HG03469 (cell line): ENCODE measurements at regions not wholly inside any gene's neighbourhood (a gene's known extent, or its start where the extent isn't known, plus 50 kb on each side); places are given as distances from the start of the nearest gene placed in this dataset.

Experiments
- ATAC-seq: cut with Tn5 transposase; IDR thresholded peaks from one replicate; pipeline ENCODE4 v1.9.1; 2021; ENCODE audit warnings: mild to moderate bottlenecking, moderate library complexity, moderate number of reproducible peaks; ENCODE audit not compliant: unreplicated experiment

GRCh38 chr6:56378966-56379585 lies 131.7 kb upstream of the COL21A1 start:
- no peak for ATAC-seq

DNA sequence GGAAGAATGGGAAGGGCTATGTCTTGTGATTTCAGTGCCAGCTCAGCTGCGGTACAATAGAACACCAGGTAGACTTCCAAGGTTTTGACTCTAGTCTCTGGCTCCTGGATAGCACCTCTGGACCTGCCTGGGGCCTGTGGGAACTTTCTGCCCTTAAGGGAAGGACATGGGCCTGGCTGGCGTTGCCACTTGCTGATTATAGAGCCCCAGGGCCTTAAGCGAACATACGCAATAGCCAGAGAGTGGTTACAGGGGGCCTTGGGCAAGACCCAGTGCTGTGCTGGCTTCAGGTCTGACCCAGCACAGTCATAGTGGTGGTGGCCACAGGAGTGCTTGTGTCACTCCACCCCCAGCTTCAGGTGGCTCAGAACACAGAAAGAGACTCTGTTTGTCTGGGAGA lies 131.1 kb upstream of the COL21A1 start:
- ATAC-seq = no peak

DNA sequence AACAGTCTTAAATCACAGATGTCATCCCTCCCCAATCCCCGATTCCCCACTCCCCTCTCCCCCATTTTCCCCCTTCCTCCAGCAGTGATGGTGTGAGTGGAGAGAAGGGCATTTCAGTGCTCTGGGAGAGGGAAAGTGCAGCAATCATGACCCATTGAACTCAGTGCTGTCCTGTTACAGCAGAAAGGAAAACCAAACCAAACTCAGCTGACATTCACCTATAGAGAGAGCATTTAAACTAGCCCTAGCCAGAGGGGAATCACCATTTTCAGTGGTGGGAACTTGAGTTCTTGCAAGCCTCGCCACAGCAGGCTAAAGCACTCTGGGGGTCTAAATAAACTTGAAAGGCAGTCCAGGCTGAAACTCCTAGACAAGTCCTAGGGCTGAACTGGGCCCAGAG lies 129.9 kb upstream of the COL21A1 start:
- no peak for ATAC-seq

GRCh38 chr6:56375806-56376205 lies 128.4 kb upstream of the COL21A1 start:
- ATAC-seq = no peak

- no peak for ATAC-seq
Observed at GRCh38 chr6:56374841-56375369, 127.5 kb upstream of the COL21A1 start.

GRCh38 chr6:56372406-56372995 lies 125.1 kb upstream of the COL21A1 start:
- ATAC-seq = no peak

DNA sequence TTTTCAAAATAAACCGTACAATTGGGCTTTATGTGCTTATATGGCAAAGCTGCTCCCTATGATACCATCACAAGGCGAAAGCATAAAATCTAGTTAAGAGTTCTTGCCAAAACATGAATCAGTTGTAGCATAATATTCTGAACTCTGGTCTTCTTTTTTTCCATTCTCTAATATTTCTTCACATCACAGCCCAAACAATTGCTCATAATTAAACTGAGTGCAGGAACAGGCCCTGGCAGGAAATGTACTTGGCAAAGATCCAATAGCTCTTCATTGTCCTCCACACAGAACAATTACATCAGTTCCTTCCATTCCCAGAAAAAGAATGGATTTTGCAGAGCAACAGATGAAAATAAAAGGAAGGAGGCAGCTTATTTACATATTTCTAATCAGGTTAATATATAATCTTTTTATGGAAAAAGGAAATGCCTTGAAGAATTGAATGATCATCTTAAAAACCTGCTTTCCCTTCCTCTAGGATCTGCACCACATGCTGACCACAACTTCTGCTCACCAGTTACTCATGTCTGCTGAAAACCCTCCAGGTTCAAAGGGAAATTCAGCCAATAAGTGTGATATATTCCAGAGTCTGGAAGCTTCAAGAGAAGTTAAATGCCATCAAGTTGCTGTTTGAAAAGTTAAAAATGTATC lies 123.3 kb upstream of the COL21A1 start:
- peak; percentile 80 for ATAC-seq

GRCh38 chr6:56370127-56370540 lies 122.8 kb upstream of the COL21A1 start:
- ATAC-seq = no peak

- ATAC-seq = no peak
Observed at GRCh38 chr6:56368491-56368890, 121.1 kb upstream of the COL21A1 start.

DNA sequence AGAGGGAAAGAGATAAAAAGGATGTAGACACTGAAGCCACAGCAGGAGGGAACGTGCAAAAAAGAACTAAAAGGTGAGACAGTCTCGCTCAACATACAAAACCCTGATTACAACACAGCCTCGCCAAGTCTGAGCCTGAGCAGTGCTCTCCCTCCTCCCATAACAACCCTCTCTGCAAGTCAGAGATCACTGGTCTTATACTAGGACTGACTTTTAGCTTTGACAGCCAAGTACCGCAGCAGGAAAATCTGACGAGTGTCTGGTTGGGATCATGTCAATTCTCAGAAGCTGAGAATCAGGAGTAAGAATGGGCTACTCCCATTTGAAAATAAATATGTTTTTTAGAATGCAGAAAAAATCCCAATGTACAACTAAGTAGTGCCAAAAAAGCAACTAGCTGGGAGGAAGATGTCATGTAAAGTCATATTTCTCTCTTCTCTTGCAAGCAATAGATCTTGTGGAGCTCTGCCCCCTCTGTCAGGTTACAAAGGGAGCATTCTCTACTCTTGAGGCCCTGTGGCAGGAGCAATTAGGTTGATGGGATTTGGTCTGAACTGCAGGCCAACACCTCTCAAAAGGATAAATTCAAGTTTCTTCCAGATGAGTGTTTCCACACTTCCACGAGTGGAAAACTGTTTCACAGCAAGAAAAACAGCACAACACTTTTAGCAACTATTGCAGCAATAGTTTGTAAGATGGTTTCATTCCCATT lies 118.9 kb upstream of the COL21A1 start:
- ATAC-seq = no peak

DNA sequence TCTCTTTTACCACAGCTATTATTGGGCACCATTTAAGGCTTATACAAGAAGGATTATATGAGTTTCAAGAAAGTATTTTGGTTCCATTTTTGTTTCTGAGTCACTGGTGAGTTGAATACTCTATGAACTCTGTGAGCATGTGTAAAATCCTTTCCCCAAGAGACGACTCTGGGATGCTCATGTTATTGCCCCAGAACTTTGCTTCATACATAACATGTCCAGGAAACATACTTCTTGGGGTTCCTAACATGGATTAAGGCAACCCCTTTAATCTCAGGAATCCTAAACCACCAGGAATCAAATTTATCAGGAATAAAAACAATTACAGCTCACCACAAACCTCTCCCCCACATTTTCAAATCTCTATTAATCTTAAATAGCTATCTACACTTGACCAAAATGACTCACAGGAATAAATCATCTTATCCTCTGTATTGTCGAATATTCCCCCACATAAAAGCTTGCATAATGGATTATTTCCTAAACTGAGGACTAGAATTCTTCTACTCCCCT lies 117.5 kb upstream of the COL21A1 start:
- ATAC-seq = no peak

GRCh38 chr6:56364431-56364826 lies 117.0 kb upstream of the COL21A1 start:
- ATAC-seq = no peak

- ATAC-seq = no peak
Observed at GRCh38 chr6:56363796-56364430, 116.5 kb upstream of the COL21A1 start.

DNA sequence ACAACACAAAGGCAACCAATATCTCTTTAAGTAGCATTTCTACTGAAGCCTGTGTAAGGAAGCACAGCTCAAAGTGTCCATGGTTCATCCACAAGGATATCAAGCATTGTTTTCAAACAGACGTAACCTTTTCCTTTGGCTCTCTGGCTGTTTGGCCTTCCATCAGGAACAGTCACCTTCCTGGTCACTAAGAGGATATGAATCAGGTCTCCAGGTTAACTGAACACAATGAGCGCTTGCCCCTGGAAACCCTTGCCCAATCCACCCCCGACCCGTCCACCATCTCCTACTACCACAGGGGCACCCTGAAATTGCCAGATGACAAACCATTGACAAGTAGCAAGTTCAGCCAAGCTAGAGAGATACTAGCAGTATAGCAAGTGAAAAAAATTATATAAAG lies 114.4 kb upstream of the COL21A1 start:
- ATAC-seq = no peak

DNA sequence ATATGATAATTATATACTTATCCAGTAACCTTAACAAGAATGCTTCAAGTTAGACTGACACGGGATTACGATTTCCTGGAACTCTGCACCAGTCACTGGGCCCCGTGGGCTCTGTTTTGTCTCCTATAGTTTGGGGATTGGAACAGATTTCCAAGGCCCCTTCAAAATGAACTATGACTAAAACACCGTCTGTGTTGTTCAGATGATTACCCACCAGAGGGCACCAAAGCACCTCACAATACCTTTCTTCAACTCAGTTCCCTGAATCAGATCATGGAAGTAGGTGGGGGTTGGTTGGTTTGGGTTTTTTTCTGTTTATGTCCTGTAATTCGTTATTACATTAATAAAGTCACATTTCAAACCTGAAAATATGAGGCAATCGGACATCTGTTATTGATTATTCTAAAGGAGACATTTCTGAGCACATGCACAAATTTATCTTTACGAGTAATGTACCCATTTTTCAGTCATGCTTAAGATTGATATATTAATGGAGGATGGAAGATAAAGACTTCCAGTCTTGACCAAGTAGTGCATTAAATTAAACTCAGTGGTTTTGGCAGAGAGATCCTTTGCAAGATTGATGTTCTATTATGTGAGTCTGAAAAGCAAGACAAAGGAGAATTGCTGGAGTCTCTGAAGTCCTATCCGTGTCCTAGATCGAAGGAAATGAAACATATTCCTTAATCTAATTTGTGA lies 112.0 kb upstream of the COL21A1 start:
- peak; percentile 66 for ATAC-seq

DNA sequence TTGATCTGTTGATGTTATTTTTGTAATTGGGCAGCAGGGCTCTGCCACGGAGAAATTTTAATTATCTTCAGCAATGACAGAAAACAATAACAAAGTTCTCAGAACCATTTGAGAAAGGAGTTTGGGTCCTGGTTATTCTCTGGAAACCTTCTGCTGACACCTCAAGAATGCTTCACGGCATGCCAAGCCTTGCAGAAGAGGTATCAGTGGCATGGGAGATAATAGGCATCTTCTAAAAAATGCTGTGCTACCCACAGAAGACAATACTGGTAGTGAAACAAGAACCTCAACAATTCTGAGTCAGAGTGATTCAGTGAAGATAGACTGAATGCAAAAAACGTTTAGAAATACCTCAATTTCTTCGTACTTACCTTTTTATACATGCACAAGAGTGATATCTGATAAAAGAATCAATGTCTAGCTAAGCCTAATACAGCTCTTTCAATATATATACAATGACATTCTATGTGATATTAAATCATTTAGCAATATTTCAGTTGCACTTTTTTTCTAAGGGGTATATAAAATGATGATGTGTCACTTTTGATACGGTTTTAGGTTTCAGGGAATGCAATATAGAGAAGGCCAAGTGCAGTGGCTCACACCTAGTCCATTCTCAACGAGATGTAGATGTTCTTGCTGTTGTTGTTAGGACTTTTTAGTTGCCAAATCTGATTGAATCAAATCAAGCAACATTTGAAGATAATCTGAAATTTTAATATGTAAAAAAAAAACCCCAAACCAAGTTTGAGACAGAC lies 110.4 kb upstream of the COL21A1 start:
- no peak for ATAC-seq

GRCh38 chr6:56356426-56356825 lies 109.0 kb upstream of the COL21A1 start:
- ATAC-seq = no peak

DNA sequence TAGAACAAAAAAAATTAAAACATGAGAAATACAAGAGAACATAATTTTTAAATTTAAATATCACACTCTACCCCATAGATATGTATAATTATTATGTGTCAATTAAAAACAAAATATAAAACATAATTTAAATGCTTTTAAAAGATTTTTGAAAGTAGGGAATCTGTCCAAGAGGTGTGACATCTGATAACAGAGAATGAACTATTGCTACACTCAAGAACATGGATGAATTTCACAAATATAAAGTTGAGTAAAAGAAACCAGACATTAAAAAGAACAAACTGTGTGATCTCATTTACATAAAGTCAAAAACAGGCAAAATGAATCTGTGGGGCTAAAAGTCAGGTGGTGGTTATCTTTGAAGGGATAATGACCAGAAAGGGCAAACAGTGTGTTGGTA lies 106.5 kb upstream of the COL21A1 start:
- ATAC-seq = no peak

GRCh38 chr6:56350628-56351260 lies 103.4 kb upstream of the COL21A1 start:
- ATAC-seq = no peak
